GM12878 (cell line): ENCODE measurements at regions not wholly inside any gene's neighbourhood (a gene's known extent, or its start where the extent isn't known, plus 50 kb on each side); places are given as distances from the start of the nearest gene placed in this dataset.

Experiments used
- ATAC-seq: fragments of 200-7000 bp; cut with Tn5 transposase; 3 replicates; pipeline ENCODE4 v1.9.1; 2020; ENCODE audit warnings: mild to moderate bottlenecking, moderate library complexity
- BruUV-seq: library from RNA; stranded (reverse); fragments of 400-500 nt; replicated peaks from 2 replicates; lab custom pipeline; 2021; lab: Mats Ljungman, UMichigan
- CTCF ChIA-PET: fragments of 300-600 bp; sonication (Branson Sonifier 250); formaldehyde crosslinking; extraction: SDS; loops from one replicate; lab custom pipeline; 2021; ENCODE audit warnings: inconsistent platforms; lab: Yijun Ruan, JAX
- POLR2A ChIA-PET: fragments of 350-600 bp; formaldehyde crosslinking; extraction: SDS; loops from one replicate; lab custom pipeline; 2021; ENCODE audit warnings: inconsistent platforms; lab: Charles Lee
- RAD21 ChIA-PET: fragments of 300-600 bp; sonication (Branson Sonifier 250); formaldehyde crosslinking; loops from one replicate; lab custom pipeline; 2023; ENCODE audit warnings: antibody characterized with exemption; ENCODE audit not compliant: unreplicated experiment; lab: Charles Lee
- SMC1A ChIA-PET: fragments of 300-600 bp; sonication (Branson Sonifier 250); formaldehyde crosslinking; loops from one replicate; lab custom pipeline; 2023; ENCODE audit not compliant: unreplicated experiment, uncharacterized antibody; lab: Charles Lee
- DNase-seq: peaks from one replicate; pipeline ENCODE4 v3.0.0-alpha.2; 2011; ENCODE audit warnings: low read depth, low spot score
- FAIRE-seq: peaks from 3 replicates; lab custom pipeline; 2011; peaks lifted over from hg19 to GRCh38; lab: Jason Lieb, UNC
- H2AFZ ChIP-seq: 2 replicates; pipeline ENCODE4 v1.6.0; 2011; ENCODE audit warnings: low read depth, low read length, control low read depth; ENCODE audit not compliant: control insufficient read depth
- H3K27ac ChIP-seq: 2 replicates; pipeline ENCODE4 v1.5.1; 2011; ENCODE audit warnings: control low read depth; ENCODE audit not compliant: control insufficient read depth, insufficient read depth
- H3K27me3 ChIP-seq, 2 experiments: replicated peaks in 1 of 2; 2 replicates each; pipeline versions ENCODE4 v1.6.0 to v1.6.1; 2011; ENCODE audit warnings: low read length in 1 of 2; ENCODE audit not compliant: control insufficient read depth in 2 of 2, insufficient read depth in 2 of 2
- H3K36me3 ChIP-seq, 2 experiments: 2 replicates each; pipeline ENCODE4 v1.5.1; 2011; ENCODE audit warnings: low read length in 1 of 2; ENCODE audit not compliant: control insufficient read depth in 2 of 2, insufficient read depth in 2 of 2
- H3K4me1 ChIP-seq: 2 replicates; pipeline ENCODE4 v1.6.1; 2011; ENCODE audit warnings: mild to moderate bottlenecking, low read length, moderate library complexity, mixed read lengths; ENCODE audit not compliant: control insufficient read depth, insufficient read depth
- H3K4me2 ChIP-seq: 2 replicates; pipeline ENCODE4 v1.6.0; 2011; ENCODE audit warnings: control low read depth; ENCODE audit not compliant: control insufficient read depth, insufficient read depth
- H3K4me3 ChIP-seq: fragments of 200-600 bp; sonication (generic); 2 replicates; pipeline ENCODE4 v1.5.1; 2016
- H3K79me2 ChIP-seq: 2 replicates; pipeline ENCODE4 v1.6.0; 2011; ENCODE audit warnings: low read length; ENCODE audit not compliant: control insufficient read depth, insufficient read depth
- H3K9ac ChIP-seq: 2 replicates; pipeline ENCODE4 v1.8.0; 2011; ENCODE audit warnings: low read length, control low read depth, mixed read lengths; ENCODE audit not compliant: control insufficient read depth, insufficient read depth
- H3K9me3 ChIP-seq: replicated peaks from 3 replicates; pipeline ENCODE4 v1.5.1; 2011; ENCODE audit warnings: mild to moderate bottlenecking, low read length; ENCODE audit not compliant: control insufficient read depth, insufficient read depth
- H4K20me1 ChIP-seq: 2 replicates; pipeline ENCODE4 v1.6.0; 2011; ENCODE audit not compliant: control insufficient read depth, insufficient read depth
- BRCA1 ChIP-seq: IDR thresholded peaks from 2 replicates; pipeline ENCODE4 v1.6.1; 2011; ENCODE audit warnings: low read depth, low read length, improper control_type of control experiment
- CREM ChIP-seq: IDR thresholded peaks from 2 replicates; pipeline ENCODE4 v1.6.1; 2014; ENCODE audit warnings: antibody characterized with exemption, low read depth
- PAX5 ChIP-seq: IDR thresholded peaks from 2 replicates; pipeline ENCODE4 v1.6.1; 2011; ENCODE audit warnings: low read depth, low read length, borderline replicate concordance
- RB1 ChIP-seq: fragments of 450-650 bp; formaldehyde crosslinking; IDR thresholded peaks from 2 replicates; pipeline ENCODE4 v1.6.1; 2017; ENCODE audit warnings: mild to moderate bottlenecking, borderline replicate concordance
- SP1 ChIP-seq: IDR thresholded peaks from one replicate; pipeline ENCODE4 v1.6.1; 2011; ENCODE audit warnings: low read depth, low read length
- SPI1 ChIP-seq: IDR thresholded peaks from 2 replicates; pipeline ENCODE4 v1.6.1; 2011; ENCODE audit warnings: low read depth, mild to moderate bottlenecking, low read length, moderate library complexity, borderline replicate concordance; ENCODE audit not compliant: insufficient read depth
- TARDBP ChIP-seq: IDR thresholded peaks from 2 replicates; pipeline ENCODE4 v1.6.1; 2016; ENCODE audit warnings: borderline replicate concordance
- ZNF207 ChIP-seq: fragments of 450-650 bp; IDR thresholded peaks from 2 replicates; pipeline ENCODE4 v1.6.1; 2014; ENCODE audit warnings: antibody characterized with exemption, mild to moderate bottlenecking, borderline replicate concordance
- ZNF24 ChIP-seq: fragments of 450-650 bp; IDR thresholded peaks from 2 replicates; pipeline ENCODE4 v1.6.1; 2017; ENCODE audit warnings: antibody characterized with exemption, mild to moderate bottlenecking
- ZSCAN29 ChIP-seq: fragments of 450-650 bp; IDR thresholded peaks from 2 replicates; pipeline ENCODE4 v1.6.1; 2017; ENCODE audit warnings: mild to moderate bottlenecking, moderate library complexity
- WGBS: methylation state at CpG from one replicate; pipeline ENCODE4 v1.1.6; 2016; ENCODE audit warnings: low lambda C conversion rate; ENCODE audit not compliant: insufficient replicate concordance, insufficient coverage; ENCODE audit errors: missing lambda C conversion rate; 5-methylcytosine and 5-hydroxymethylcytosine counted together
- in situ Hi-C: fragments of 300-500 bp; cut with MboI; formaldehyde crosslinking; loops from 9 replicates; pipeline ENCODE4 v1.14.3; 2018; ENCODE audit warnings: mixed read lengths
- intact Hi-C: fragments of 100-400 bp; cut with micrococcal nuclease; formaldehyde crosslinking; loops from one replicate; pipeline ENCODE4 v1.14.2; 2022; ENCODE audit not compliant: unreplicated experiment
- TF ChIP-seq, protein P1 (sequence below): IDR thresholded peaks from 2 replicates; pipeline ENCODE4 v1.6.1; 2012; ENCODE audit warnings: mild to moderate bottlenecking, low read depth, low read length
- TF ChIP-seq, protein P2 (sequence below): fragments of 450-650 bp; IDR thresholded peaks from 2 replicates; pipeline ENCODE4 v1.6.1; 2017; ENCODE audit warnings: mild to moderate bottlenecking
- TF ChIP-seq, protein P3 (sequence below): IDR thresholded peaks from 2 replicates; pipeline ENCODE4 v1.6.1; 2012; ENCODE audit warnings: low read depth, low read length, improper control_type of control experiment
- TF ChIP-seq, protein P4 (sequence below): IDR thresholded peaks from 2 replicates; pipeline ENCODE4 v1.6.1; 2012; ENCODE audit warnings: low read length, inconsistent platforms
- TF ChIP-seq, protein P5 (sequence below): IDR thresholded peaks from 2 replicates; pipeline ENCODE4 v1.6.1; 2012; ENCODE audit warnings: low read depth, low read length, improper control_type of control experiment

DNA sequence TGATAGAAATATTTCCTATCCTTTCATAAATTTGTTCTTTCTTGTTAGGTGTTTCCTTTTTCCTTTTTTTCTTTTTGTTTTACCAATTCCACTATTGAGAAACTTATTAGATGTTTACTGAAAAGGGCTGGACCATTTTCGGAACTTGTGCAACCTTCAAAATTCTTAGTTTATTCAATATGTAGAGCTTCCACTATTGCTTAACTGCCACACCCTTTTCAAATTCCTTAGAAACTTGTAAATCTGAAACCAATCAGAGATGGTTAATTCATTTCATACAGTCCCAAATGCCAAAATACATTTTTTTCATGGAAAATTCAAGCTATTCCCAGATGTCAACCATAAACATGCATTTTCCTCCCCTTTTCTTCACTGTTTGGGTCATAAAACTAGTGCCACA is 66.1 kb upstream of the SLC39A8 start:
- ATAC-seq (no peak), FAIRE-seq (no peak), DNase-seq (no peak)
- Histone ChIP-seq H3K27me3 (no peaks in the 10 kb centered on the region), H3K9ac (no peak overlapping the region), H3K27ac (no peak overlapping the region), H3K36me3 (no peaks in the 10 kb centered on the region), H3K79me2 (no peaks in the 10 kb centered on the region), H2AFZ (no peak overlapping the region), H3K4me3 (no peak overlapping the region), H4K20me1 (no peaks in the 10 kb centered on the region), H3K4me1 (no peaks in the 10 kb centered on the region), H3K9me3 (no peaks in the 10 kb centered on the region), H3K4me2 (no peak overlapping the region)
- intact Hi-C loops (no loop called here), in situ Hi-C loops (no loop called here)
- ChIA-PET POLR2A (no interaction called here), RAD21 (no interaction called here), CTCF (no interaction called here), SMC1A (interaction anchor here (0.6 kb wide), 1 partner anchor 10 kb away, joined by 3 read pairs; no protein-coding TSS in a partner anchor)
- no TSS peak for BruUV-seq
- 100% methylated on average over 1 of the region's 1 CpG for WGBS
- TF ChIP-seq RB1 (no peak), PAX5 (no peak), SPI1 (no peak), ZNF207 (no peak), TARDBP (no peak), ZNF24 (no peak), ZSCAN29 (no peak), CREM (no peak), BRCA1 (no peak), SP1 (no peak)
- TF ChIP-seq, protein P1, sequence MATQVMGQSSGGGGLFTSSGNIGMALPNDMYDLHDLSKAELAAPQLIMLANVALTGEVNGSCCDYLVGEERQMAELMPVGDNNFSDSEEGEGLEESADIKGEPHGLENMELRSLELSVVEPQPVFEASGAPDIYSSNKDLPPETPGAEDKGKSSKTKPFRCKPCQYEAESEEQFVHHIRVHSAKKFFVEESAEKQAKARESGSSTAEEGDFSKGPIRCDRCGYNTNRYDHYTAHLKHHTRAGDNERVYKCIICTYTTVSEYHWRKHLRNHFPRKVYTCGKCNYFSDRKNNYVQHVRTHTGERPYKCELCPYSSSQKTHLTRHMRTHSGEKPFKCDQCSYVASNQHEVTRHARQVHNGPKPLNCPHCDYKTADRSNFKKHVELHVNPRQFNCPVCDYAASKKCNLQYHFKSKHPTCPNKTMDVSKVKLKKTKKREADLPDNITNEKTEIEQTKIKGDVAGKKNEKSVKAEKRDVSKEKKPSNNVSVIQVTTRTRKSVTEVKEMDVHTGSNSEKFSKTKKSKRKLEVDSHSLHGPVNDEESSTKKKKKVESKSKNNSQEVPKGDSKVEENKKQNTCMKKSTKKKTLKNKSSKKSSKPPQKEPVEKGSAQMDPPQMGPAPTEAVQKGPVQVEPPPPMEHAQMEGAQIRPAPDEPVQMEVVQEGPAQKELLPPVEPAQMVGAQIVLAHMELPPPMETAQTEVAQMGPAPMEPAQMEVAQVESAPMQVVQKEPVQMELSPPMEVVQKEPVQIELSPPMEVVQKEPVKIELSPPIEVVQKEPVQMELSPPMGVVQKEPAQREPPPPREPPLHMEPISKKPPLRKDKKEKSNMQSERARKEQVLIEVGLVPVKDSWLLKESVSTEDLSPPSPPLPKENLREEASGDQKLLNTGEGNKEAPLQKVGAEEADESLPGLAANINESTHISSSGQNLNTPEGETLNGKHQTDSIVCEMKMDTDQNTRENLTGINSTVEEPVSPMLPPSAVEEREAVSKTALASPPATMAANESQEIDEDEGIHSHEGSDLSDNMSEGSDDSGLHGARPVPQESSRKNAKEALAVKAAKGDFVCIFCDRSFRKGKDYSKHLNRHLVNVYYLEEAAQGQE: no peak
- TF ChIP-seq, protein P2, sequence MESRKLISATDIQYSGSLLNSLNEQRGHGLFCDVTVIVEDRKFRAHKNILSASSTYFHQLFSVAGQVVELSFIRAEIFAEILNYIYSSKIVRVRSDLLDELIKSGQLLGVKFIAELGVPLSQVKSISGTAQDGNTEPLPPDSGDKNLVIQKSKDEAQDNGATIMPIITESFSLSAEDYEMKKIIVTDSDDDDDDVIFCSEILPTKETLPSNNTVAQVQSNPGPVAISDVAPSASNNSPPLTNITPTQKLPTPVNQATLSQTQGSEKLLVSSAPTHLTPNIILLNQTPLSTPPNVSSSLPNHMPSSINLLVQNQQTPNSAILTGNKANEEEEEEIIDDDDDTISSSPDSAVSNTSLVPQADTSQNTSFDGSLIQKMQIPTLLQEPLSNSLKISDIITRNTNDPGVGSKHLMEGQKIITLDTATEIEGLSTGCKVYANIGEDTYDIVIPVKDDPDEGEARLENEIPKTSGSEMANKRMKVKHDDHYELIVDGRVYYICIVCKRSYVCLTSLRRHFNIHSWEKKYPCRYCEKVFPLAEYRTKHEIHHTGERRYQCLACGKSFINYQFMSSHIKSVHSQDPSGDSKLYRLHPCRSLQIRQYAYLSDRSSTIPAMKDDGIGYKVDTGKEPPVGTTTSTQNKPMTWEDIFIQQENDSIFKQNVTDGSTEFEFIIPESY: no peak
- TF ChIP-seq, protein P3, sequence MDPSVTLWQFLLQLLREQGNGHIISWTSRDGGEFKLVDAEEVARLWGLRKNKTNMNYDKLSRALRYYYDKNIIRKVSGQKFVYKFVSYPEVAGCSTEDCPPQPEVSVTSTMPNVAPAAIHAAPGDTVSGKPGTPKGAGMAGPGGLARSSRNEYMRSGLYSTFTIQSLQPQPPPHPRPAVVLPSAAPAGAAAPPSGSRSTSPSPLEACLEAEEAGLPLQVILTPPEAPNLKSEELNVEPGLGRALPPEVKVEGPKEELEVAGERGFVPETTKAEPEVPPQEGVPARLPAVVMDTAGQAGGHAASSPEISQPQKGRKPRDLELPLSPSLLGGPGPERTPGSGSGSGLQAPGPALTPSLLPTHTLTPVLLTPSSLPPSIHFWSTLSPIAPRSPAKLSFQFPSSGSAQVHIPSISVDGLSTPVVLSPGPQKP: no peak
- TF ChIP-seq, protein P4, sequence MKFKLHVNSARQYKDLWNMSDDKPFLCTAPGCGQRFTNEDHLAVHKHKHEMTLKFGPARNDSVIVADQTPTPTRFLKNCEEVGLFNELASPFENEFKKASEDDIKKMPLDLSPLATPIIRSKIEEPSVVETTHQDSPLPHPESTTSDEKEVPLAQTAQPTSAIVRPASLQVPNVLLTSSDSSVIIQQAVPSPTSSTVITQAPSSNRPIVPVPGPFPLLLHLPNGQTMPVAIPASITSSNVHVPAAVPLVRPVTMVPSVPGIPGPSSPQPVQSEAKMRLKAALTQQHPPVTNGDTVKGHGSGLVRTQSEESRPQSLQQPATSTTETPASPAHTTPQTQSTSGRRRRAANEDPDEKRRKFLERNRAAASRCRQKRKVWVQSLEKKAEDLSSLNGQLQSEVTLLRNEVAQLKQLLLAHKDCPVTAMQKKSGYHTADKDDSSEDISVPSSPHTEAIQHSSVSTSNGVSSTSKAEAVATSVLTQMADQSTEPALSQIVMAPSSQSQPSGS: no peak
- TF ChIP-seq, protein P5, sequence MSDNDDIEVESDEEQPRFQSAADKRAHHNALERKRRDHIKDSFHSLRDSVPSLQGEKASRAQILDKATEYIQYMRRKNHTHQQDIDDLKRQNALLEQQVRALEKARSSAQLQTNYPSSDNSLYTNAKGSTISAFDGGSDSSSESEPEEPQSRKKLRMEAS: no peak
